HepG2 (cell line): ENCODE measurements at regions not wholly inside any gene's neighbourhood (a gene's known extent, or its start where the extent isn't known, plus 50 kb on each side); places are given as distances from the start of the nearest gene placed in this dataset.

Experiments used
- ATAC-seq: fragments of 200-7000 bp; cut with Tn5 transposase; 3 replicates; pipeline ENCODE4 v1.9.1; 2020; ENCODE audit warnings: mild to moderate bottlenecking, moderate library complexity
- BruUV-seq: library from RNA; stranded (reverse); fragments of 400-500 nt; replicated peaks from 2 replicates; lab custom pipeline; 2021; lab: Mats Ljungman, UMichigan
- CTCF ChIA-PET: fragments of 300-600 bp; formaldehyde crosslinking; extraction: SDS; loops from one replicate; lab custom pipeline; 2021; ENCODE audit warnings: low total read pairs, inconsistent platforms, low intra/inter-chr PET ratio; lab: Yijun Ruan, JAX
- POLR2A ChIA-PET: fragments of 350-600 bp; sonication (Branson Sonifier 250); formaldehyde crosslinking; loops from one replicate; lab custom pipeline; 2020; ENCODE audit warnings: antibody characterized with exemption, inconsistent platforms; lab: Yijun Ruan, JAX
- DNase-seq: peaks from one replicate; pipeline ENCODE4 v3.0.0-alpha.2; 2015; ENCODE audit warnings: low spot score
- FAIRE-seq: peaks from 3 replicates; lab custom pipeline; 2011; peaks lifted over from hg19 to GRCh38; lab: Jason Lieb, UNC
- H2AFZ ChIP-seq: one replicate; pipeline ENCODE4 v1.6.1; 2011; ENCODE audit warnings: low read length, inconsistent platforms
- H3K27ac ChIP-seq: fragments of 300-600 bp; 3 replicates; pipeline ENCODE4 v1.8.0; 2011; ENCODE audit warnings: mixed run types, mild to moderate bottlenecking, mixed read lengths, low read length, inconsistent platforms; ENCODE audit not compliant: insufficient read depth; ENCODE audit errors: extremely low read length
- H3K27me3 ChIP-seq, 2 experiments: fragments of 200-600 bp in 1 of 2; 2 replicates in 1 of 2; 3 replicates in 1 of 2; pipeline versions ENCODE4 v1.6.0 to v1.8.0; 2011; ENCODE audit warnings: low read length in 2 of 2, mild to moderate bottlenecking in 2 of 2, moderate library complexity in 2 of 2, inconsistent platforms in 1 of 2; ENCODE audit not compliant: insufficient read depth in 2 of 2, control insufficient read depth in 1 of 2
- H3K36me3 ChIP-seq, 2 experiments: fragments of 200-600 bp in 1 of 2; replicated peaks in 1 of 2; 2 replicates in 1 of 2; 3 replicates in 1 of 2; pipeline versions ENCODE4 v1.5.1 to v1.8.0; 2011; ENCODE audit warnings: low read length in 2 of 2, inconsistent platforms in 1 of 2; ENCODE audit not compliant: insufficient read depth in 2 of 2, control insufficient read depth in 1 of 2
- H3K4me1 ChIP-seq: 2 replicates; pipeline ENCODE4 v1.5.1; 2012; ENCODE audit warnings: low read length, inconsistent platforms; ENCODE audit not compliant: insufficient read depth
- H3K4me2 ChIP-seq: 2 replicates; pipeline ENCODE4 v1.6.0; 2011; ENCODE audit warnings: low read depth, low read length, inconsistent platforms
- H3K4me3 ChIP-seq, 3 experiments: fragments of 200-600 bp in 1 of 3; sonication (generic), shearing (Covaris generic) in 1 of 3; replicated peaks in 1 of 3; 2 replicates each; pipeline ENCODE4 v1.5.1; 2011 to 2016; ENCODE audit warnings: low read length in 3 of 3, inconsistent platforms in 2 of 3, low read depth in 2 of 3, mild to moderate bottlenecking in 2 of 3, control low read depth in 1 of 3, mixed read lengths in 1 of 3; ENCODE audit not compliant: insufficient read depth in 1 of 3
- H3K79me2 ChIP-seq: one replicate; pipeline ENCODE4 v1.6.1; 2011; ENCODE audit warnings: low read length, inconsistent platforms; ENCODE audit not compliant: insufficient read depth
- H3K9ac ChIP-seq: 2 replicates; pipeline ENCODE4 v1.6.0; 2011; ENCODE audit warnings: mild to moderate bottlenecking, low read depth, low read length, inconsistent platforms; ENCODE audit not compliant: insufficient read depth
- H3K9me3 ChIP-seq: 2 replicates; pipeline ENCODE4 v1.5.1; 2012; ENCODE audit warnings: mild to moderate bottlenecking, low read length
- H4K20me1 ChIP-seq: 2 replicates; pipeline ENCODE4 v1.6.0; 2011; ENCODE audit warnings: inconsistent platforms, mild to moderate bottlenecking, low read length, moderate library complexity; ENCODE audit not compliant: insufficient read depth
- AHR ChIP-seq: IDR thresholded peaks from 2 replicates; pipeline ENCODE4 v1.6.1; 2018; ENCODE audit warnings: missing genetic modification reagents, missing compliant biosample characterization
- ARID4A ChIP-seq: sonication (generic); formaldehyde crosslinking; IDR thresholded peaks from 2 replicates; pipeline ENCODE4 v1.5.0; 2020; ENCODE audit warnings: mild to moderate bottlenecking, missing genetic modification reagents, borderline replicate concordance
- FOSL2 ChIP-seq: sonication (generic); formaldehyde crosslinking; IDR thresholded peaks from 2 replicates; pipeline ENCODE4 v1.4.0; 2020; ENCODE audit warnings: missing genetic modification reagents
- KDM5A ChIP-seq: fragments of 200-600 bp; sonication (generic); IDR thresholded peaks from 2 replicates; pipeline ENCODE4 v1.7.0; 2018; ENCODE audit warnings: antibody characterized with exemption, mild to moderate bottlenecking, low read length, borderline replicate concordance
- MNT ChIP-seq: fragments of 450-650 bp; IDR thresholded peaks from 2 replicates; pipeline ENCODE4 v1.6.1; 2016
- MXD4 ChIP-seq: IDR thresholded peaks from 2 replicates; pipeline ENCODE4 v1.6.1; 2016; ENCODE audit warnings: mild to moderate bottlenecking, missing biosample characterization, missing genetic modification reagents
- NBN ChIP-seq: fragments of 450-650 bp; conservative IDR thresholded peaks from 2 replicates; pipeline ENCODE4 v1.6.1; 2017
- TGIF2 ChIP-seq: IDR thresholded peaks from 2 replicates; pipeline ENCODE4 v1.6.1; 2016; ENCODE audit warnings: control low read depth, missing compliant biosample characterization
- ZBTB43 ChIP-seq: sonication (generic); formaldehyde crosslinking; conservative IDR thresholded peaks from 2 replicates; pipeline ENCODE4 v1.4.0; 2020; ENCODE audit warnings: missing genetic modification reagents
- ZNF296 ChIP-seq: sonication (generic); formaldehyde crosslinking; conservative IDR thresholded peaks from 2 replicates; pipeline ENCODE4 v1.5.0; 2020; ENCODE audit warnings: mild to moderate bottlenecking, missing genetic modification reagents
- ZNF549 ChIP-seq: sonication (generic); formaldehyde crosslinking; IDR thresholded peaks from 2 replicates; pipeline ENCODE4 v1.5.0; 2020; ENCODE audit warnings: missing genetic modification reagents
- ZNF629 ChIP-seq: sonication (generic); formaldehyde crosslinking; conservative IDR thresholded peaks from 2 replicates; pipeline ENCODE4 v1.5.0; 2020; ENCODE audit warnings: missing genetic modification reagents
- ZNF670 ChIP-seq: sonication (generic); formaldehyde crosslinking; IDR thresholded peaks from 2 replicates; pipeline ENCODE4 v1.8.0; 2022; ENCODE audit warnings: mild to moderate bottlenecking, missing genetic modification reagents, borderline replicate concordance
- WGBS: methylation state at CpG from one replicate; pipeline ENCODE4 v1.1.6; 2017; ENCODE audit warnings: low lambda C conversion rate; 5-methylcytosine and 5-hydroxymethylcytosine counted together
- in situ Hi-C: cut with HindIII; loops from 2 replicates; pipeline ENCODE4 v1.10.0; 2017; ENCODE audit warnings: low pct_unique_long_range_greater_than_20kb; ENCODE audit not compliant: extremely low pct_ligation_motif_present
- intact Hi-C: fragments of 100-400 bp; cut with micrococcal nuclease; formaldehyde crosslinking; loops from one replicate; pipeline ENCODE4 v1.10.0; 2022; ENCODE audit not compliant: unreplicated experiment

GRCh38 chr7:46968003-46968402 is 613.9 kb downstream of the TNS3 start:
- DNase-seq (no peak), FAIRE-seq (no peak), ATAC-seq (no peak)
- TF ChIP-seq ZNF629 = no peak
- H3K4me3 ChIP-seq = no peak overlapping the region
- H3K9ac ChIP-seq = no peak overlapping the region
- no TSS peak for BruUV-seq
- H3K27ac ChIP-seq = no peak overlapping the region
- CTCF ChIA-PET = no interaction called here
- H2AFZ ChIP-seq = no peak overlapping the region
- POLR2A ChIA-PET = no interaction called here
- no peaks in the 10 kb centered on the region for H4K20me1 ChIP-seq
- H3K4me2 ChIP-seq = no peak overlapping the region
- H3K9me3 ChIP-seq = peaks cover 27% of the 10 kb centered on the region
- 2% methylated on average over 1 of the region's 1 CpG for WGBS
- no peaks in the 10 kb centered on the region for H3K4me1 ChIP-seq
- intact Hi-C loops = no loop called here
- in situ Hi-C loops = no loop called here
- no peaks in the 10 kb centered on the region for H3K79me2 ChIP-seq
- no peaks in the 10 kb centered on the region for H3K27me3 ChIP-seq
- no peaks in the 10 kb centered on the region for H3K36me3 ChIP-seq

- Histone ChIP-seq H3K9ac (no peak overlapping the region), H3K27ac (no peak overlapping the region), H2AFZ (no peak overlapping the region), H3K9me3 (peaks cover 32% of the 10 kb centered on the region), H3K36me3 (no peaks in the 10 kb centered on the region), H3K27me3 (no peaks in the 10 kb centered on the region)
- DNase-seq (no peak), ATAC-seq (no peak)
- POLR2A ChIA-PET = no interaction called here
- intact Hi-C loops = no loop called here
- CTCF ChIA-PET = no interaction called here
- no TSS peak for BruUV-seq
- TF ChIP-seq MNT (no peak), ARID4A (no peak), TGIF2 (CRISPR knock-in tag) (no peak), ZBTB43 (no peak), AHR (CRISPR knock-in tag) (no peak), MXD4 (CRISPR knock-in tag) (no peak), KDM5A (no peak), NBN (no peak), ZNF549 (CRISPR knock-in tag) (no peak), FOSL2 (CRISPR knock-in tag) (no peak), ZNF296 (no peak), ZNF670 (CRISPR knock-in tag) (no peak)
- TF ChIP-seq, all 625 proteins: peak for 0
- no peaks in the 10 kb centered on the region for H3K79me2 ChIP-seq
- H3K4me1 ChIP-seq = no peaks in the 10 kb centered on the region
- FAIRE-seq = no peak
- in situ Hi-C loops = no loop called here
- no peak overlapping the region for H3K4me3 ChIP-seq
- H4K20me1 ChIP-seq = no peaks in the 10 kb centered on the region
- H3K4me2 ChIP-seq = no peak overlapping the region
Measured at GRCh38 chr7:46963719-46964118, 618.2 kb downstream of the TNS3 start.
